GM21786 (cell line): ENCODE measurements at regions not wholly inside any gene's neighbourhood (a gene's known extent, or its start where the extent isn't known, plus 50 kb on each side); places are given as distances from the start of the nearest gene placed in this dataset.
A peak's percentile ranks its signal among the peaks of the same experiment; 100 is the strongest.
"Not testable (repeated sequence)": the region's sequence is repeated elsewhere in the genome, so short reads cannot be mapped to it uniquely, and the experiment has no call there.

Experiments
- ATAC-seq: cut with Tn5 transposase; IDR thresholded peaks from one replicate; pipeline ENCODE4 v1.9.1; 2021; ENCODE audit not compliant: unreplicated experiment

- not testable (repeated sequence) for ATAC-seq
Measured at GRCh38 chr2:87500951-87501350, 246.9 kb upstream of the PLGLB2 start.

GRCh38 chr2:87502948-87503347 lies 244.9 kb upstream of the PLGLB2 start:
- not testable (repeated sequence) for ATAC-seq

- ATAC-seq = not testable (repeated sequence)
Measured at GRCh38 chr2:87505239-87505638, 242.6 kb upstream of the PLGLB2 start.

- not testable (repeated sequence) for ATAC-seq
Measured at GRCh38 chr2:87505909-87506308, 242.0 kb upstream of the PLGLB2 start.

- not testable (repeated sequence) for ATAC-seq
Measured at GRCh38 chr2:87507378-87508348, 240.2 kb upstream of the PLGLB2 start.

- not testable (repeated sequence) for ATAC-seq
Measured at GRCh38 chr2:87511195-87511778, 236.6 kb upstream of the PLGLB2 start.

GRCh38 chr2:87512864-87513530 lies 234.9 kb upstream of the PLGLB2 start:
- not testable (repeated sequence) for ATAC-seq

GRCh38 chr2:87514034-87514433 lies 233.9 kb upstream of the PLGLB2 start:
- peak; percentile 77 for ATAC-seq

GRCh38 chr2:87514515-87514914 lies 233.4 kb upstream of the PLGLB2 start:
- not testable (repeated sequence) for ATAC-seq

GRCh38 chr2:87515226-87515625 lies 232.7 kb upstream of the PLGLB2 start:
- ATAC-seq = not testable (repeated sequence)

GRCh38 chr2:87515875-87516274 lies 232.0 kb upstream of the PLGLB2 start:
- ATAC-seq = not testable (repeated sequence)

- not testable (repeated sequence) for ATAC-seq
Measured at GRCh38 chr2:87516369-87516967, 231.4 kb upstream of the PLGLB2 start.

GRCh38 chr2:87517438-87517837 lies 230.4 kb upstream of the PLGLB2 start:
- ATAC-seq = not testable (repeated sequence)

- not testable (repeated sequence) for ATAC-seq
Measured at GRCh38 chr2:87518066-87518465, 229.8 kb upstream of the PLGLB2 start.

GRCh38 chr2:87518547-87518946 lies 229.3 kb upstream of the PLGLB2 start:
- not testable (repeated sequence) for ATAC-seq

GRCh38 chr2:87519158-87520011 lies 228.5 kb upstream of the PLGLB2 start:
- peak; percentile 41 for ATAC-seq

- ATAC-seq = not testable (repeated sequence)
Measured at GRCh38 chr2:87521057-87521456, 226.8 kb upstream of the PLGLB2 start.

- not testable (repeated sequence) for ATAC-seq
Measured at GRCh38 chr2:87521489-87521888, 226.4 kb upstream of the PLGLB2 start.

- not testable (repeated sequence) for ATAC-seq
Measured at GRCh38 chr2:87524619-87525188, 223.2 kb upstream of the PLGLB2 start.
